Mammary epithelial cell (primary cell): ENCODE measurements at regions not wholly inside any gene's neighbourhood (a gene's known extent, or its start where the extent isn't known, plus 50 kb on each side); places are given as distances from the start of the nearest gene placed in this dataset.

Source experiments
- EZH2 ChIP-seq: IDR thresholded peaks from 2 replicates; pipeline ENCODE4 v1.6.1; 2012; ENCODE audit warnings: low read length, inconsistent platforms, borderline replicate concordance
- TF ChIP-seq, protein P1 (sequence below), 2 donors: IDR thresholded peaks in 1 of 2; conservative IDR thresholded peaks in 1 of 2; 2 replicates each; pipeline ENCODE4 v1.5.1; 2011 to 2012; ENCODE audit warnings: inconsistent platforms in 2 of 2, low read length in 2 of 2, mild to moderate bottlenecking in 2 of 2, control low read depth in 1 of 2, low read depth in 1 of 2; ENCODE audit not compliant: insufficient read depth in 1 of 2; ENCODE audit errors: extremely low read depth in 1 of 2

DNA sequence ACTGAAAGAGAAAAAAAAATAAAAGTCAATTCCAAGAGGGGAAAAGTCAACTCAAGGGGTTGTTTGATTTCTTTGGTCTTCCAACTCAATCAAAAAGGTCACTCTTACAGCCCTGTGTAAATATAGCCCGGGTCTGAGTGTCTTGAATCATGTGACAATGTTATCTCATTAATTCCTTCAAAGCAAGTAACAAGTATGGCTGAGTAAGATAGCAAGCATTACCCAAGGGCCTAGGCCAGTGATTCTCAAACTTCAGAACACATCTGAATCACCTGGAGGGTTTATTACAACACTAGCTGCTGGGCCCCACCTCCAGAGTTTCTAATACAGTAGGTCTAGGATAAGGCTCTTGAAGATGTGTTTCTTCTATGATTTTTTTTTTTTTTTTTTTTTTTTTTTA, 125.0 kb downstream of the PRLHR start:
- TF ChIP-seq, protein P1, sequence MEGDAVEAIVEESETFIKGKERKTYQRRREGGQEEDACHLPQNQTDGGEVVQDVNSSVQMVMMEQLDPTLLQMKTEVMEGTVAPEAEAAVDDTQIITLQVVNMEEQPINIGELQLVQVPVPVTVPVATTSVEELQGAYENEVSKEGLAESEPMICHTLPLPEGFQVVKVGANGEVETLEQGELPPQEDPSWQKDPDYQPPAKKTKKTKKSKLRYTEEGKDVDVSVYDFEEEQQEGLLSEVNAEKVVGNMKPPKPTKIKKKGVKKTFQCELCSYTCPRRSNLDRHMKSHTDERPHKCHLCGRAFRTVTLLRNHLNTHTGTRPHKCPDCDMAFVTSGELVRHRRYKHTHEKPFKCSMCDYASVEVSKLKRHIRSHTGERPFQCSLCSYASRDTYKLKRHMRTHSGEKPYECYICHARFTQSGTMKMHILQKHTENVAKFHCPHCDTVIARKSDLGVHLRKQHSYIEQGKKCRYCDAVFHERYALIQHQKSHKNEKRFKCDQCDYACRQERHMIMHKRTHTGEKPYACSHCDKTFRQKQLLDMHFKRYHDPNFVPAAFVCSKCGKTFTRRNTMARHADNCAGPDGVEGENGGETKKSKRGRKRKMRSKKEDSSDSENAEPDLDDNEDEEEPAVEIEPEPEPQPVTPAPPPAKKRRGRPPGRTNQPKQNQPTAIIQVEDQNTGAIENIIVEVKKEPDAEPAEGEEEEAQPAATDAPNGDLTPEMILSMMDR (conservative IDR thresholded peaks at IDR 0.05 in 1 of 2, IDR thresholded peaks at IDR 0.05 in 1 of 2; ENCODE audit: extremely low read depth in 1 of 2, insufficient read depth in 1 of 2, low read depth in 1 of 2, low read length in 2 of 2) = no peak
- TF ChIP-seq EZH2 = no peak
